Muscle layer of duodenum (tissue), 2 donors: ENCODE measurements at regions not wholly inside any gene's neighbourhood (a gene's known extent, or its start where the extent isn't known, plus 50 kb on each side); places are given as distances from the start of the nearest gene placed in this dataset.

ENCODE experiments used
- H3K27ac ChIP-seq: one replicate; pipeline ENCODE4 v1.7.0; 2013; ENCODE audit warnings: mild to moderate bottlenecking, low read length
- H3K27me3 ChIP-seq: one replicate; pipeline ENCODE4 v1.7.0; 2013; ENCODE audit warnings: low read depth, mild to moderate bottlenecking, control low read depth, low read length
- H3K36me3 ChIP-seq, 2 donors: one replicate each; pipeline ENCODE4 v1.7.0; 2013; ENCODE audit warnings: low read length in 2 of 2, control low read depth in 1 of 2, mild to moderate bottlenecking in 1 of 2; ENCODE audit not compliant: insufficient read depth in 2 of 2, control insufficient read depth in 1 of 2
- H3K4me1 ChIP-seq, 2 donors: one replicate each; pipeline ENCODE4 v1.7.0; 2013; ENCODE audit warnings: low read length in 2 of 2, mild to moderate bottlenecking in 2 of 2, control low read depth in 1 of 2, moderate library complexity in 1 of 2; ENCODE audit not compliant: insufficient read depth in 2 of 2, control insufficient read depth in 1 of 2
- H3K4me3 ChIP-seq, 2 donors: one replicate each; pipeline ENCODE4 v1.7.0; 2013; ENCODE audit warnings: low read length in 2 of 2, low read depth in 1 of 2, mild to moderate bottlenecking in 1 of 2
- H3K9me3 ChIP-seq, 2 donors: one replicate each; pipeline ENCODE4 v1.7.0; 2013; ENCODE audit warnings: low read length in 2 of 2, control low read depth in 1 of 2, mild to moderate bottlenecking in 1 of 2; ENCODE audit not compliant: control insufficient read depth in 1 of 2
- donor health status: healthy.

GRCh38 chr13:59533561-59534555 is 629.9 kb downstream of the DIAPH3 start:
- Histone ChIP-seq H3K36me3 (no peaks in the 10 kb centered on the region), H3K9me3 (no peaks in the 10 kb centered on the region), H3K4me3 (no peak overlapping the region), H3K27me3 (no peaks in the 10 kb centered on the region), H3K4me1 (peaks cover 0 to 32% of the 10 kb centered on the region in 2 donors), H3K27ac (no peak overlapping the region)

DNA sequence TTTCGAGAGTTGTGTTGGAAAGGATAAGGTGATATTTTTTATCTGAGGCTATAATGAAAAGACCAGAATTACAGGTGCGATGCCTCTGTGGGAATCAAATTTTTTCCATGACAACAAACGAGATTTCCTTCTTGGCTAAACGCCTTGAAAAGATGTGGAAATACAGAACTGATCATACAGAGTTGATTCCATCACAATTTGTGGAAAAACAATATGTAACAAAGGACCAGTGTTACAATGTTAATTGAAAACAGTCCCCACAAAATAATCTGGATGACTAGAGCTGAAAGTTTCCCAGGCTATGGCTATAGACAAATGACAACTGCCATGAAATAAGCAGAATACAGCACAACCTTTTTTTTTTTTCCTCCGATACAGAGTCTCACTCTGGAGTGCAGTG is 628.9 kb downstream of the DIAPH3 start:
- H3K4me1 ChIP-seq, result peaks cover 0 to 32% of the 10 kb centered on the region in 2 donors
- no peaks in the 10 kb centered on the region for H3K27me3 ChIP-seq
- H3K27ac ChIP-seq, result no peak overlapping the region
- H3K4me3 ChIP-seq, result no peak overlapping the region
- no peaks in the 10 kb centered on the region for H3K9me3 ChIP-seq
- H3K36me3 ChIP-seq, result no peaks in the 10 kb centered on the region

DNA sequence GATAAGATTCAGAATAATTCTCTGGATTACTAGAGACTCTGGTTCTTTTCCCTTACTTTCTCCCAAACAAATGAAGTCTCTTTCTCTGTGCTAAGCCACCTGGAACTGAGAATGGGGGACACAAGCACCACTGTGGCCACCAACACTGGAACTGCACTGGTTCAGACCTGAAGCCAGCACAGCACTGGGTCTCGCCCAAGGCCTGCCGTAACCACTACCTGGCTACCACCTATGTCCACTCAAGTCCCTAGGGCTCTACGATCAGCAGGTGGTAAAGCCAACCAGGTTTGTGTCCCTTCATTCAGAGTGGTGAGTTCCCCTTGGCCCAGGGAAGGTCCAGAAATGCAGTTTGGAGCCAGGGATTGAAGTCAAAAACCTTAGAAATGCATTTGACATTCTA is 626.2 kb downstream of the DIAPH3 start:
- no peak overlapping the region for H3K4me3 ChIP-seq
- no peak overlapping the region for H3K27ac ChIP-seq
- H3K9me3 ChIP-seq, result no peaks in the 10 kb centered on the region
- H3K27me3 ChIP-seq, result no peaks in the 10 kb centered on the region
- H3K36me3 ChIP-seq, result no peaks in the 10 kb centered on the region
- peaks cover 0 to 11% of the 10 kb centered on the region in 2 donors for H3K4me1 ChIP-seq

GRCh38 chr13:59538512-59538911 is 625.2 kb downstream of the DIAPH3 start:
- H3K36me3 ChIP-seq, result no peaks in the 10 kb centered on the region
- no peaks in the 10 kb centered on the region for H3K9me3 ChIP-seq
- no peak overlapping the region for H3K4me3 ChIP-seq
- no peak overlapping the region for H3K27ac ChIP-seq
- H3K27me3 ChIP-seq, result no peaks in the 10 kb centered on the region
- peaks cover 0 to 11% of the 10 kb centered on the region in 2 donors for H3K4me1 ChIP-seq

DNA sequence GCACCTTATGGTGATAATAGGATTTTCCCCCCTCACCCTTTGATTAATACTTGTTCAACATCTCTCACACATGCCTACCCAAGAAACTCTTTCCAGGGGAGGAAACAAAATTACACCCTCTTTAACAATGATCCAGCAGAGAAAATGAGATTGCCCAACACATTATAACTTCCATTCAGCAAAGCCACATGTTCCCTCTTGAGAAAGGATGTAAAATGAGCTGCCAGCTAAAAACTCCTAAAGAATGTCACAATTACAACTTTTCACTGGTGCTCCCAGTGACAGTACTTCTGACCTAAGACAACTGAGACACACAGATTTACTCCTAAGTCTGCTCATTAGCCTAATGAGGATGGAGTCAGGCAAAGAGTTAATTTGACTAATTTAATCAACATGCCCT is 621.4 kb downstream of the DIAPH3 start:
- Histone ChIP-seq H3K4me1 (no peaks in the 10 kb centered on the region), H3K9me3 (no peaks in the 10 kb centered on the region), H3K36me3 (no peaks in the 10 kb centered on the region), H3K4me3 (no peak overlapping the region), H3K27ac (no peak overlapping the region), H3K27me3 (no peaks in the 10 kb centered on the region)

DNA sequence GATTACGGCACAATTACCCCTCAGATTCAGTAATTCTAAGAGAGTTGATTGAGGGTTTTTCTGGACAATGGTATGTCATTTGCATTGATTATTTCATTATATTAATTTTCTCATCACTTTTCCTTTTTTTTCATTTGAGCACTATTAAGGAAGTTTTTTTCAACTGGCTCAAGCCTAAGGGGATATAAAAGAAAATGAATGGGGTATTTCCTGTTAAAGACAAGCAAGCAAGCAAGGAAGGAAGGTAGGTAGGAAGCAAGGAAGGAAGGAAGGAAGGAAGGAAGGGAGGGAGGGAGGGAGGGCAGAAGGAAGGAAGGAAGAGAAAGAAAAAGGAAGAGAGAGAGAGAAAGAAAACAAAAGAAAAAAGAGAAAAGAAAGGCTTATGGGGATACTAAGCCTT is 620.3 kb downstream of the DIAPH3 start:
- Histone ChIP-seq H3K9me3 (no peaks in the 10 kb centered on the region), H3K4me3 (no peak overlapping the region), H3K27me3 (no peaks in the 10 kb centered on the region), H3K36me3 (no peaks in the 10 kb centered on the region), H3K4me1 (no peaks in the 10 kb centered on the region), H3K27ac (no peak overlapping the region)

DNA sequence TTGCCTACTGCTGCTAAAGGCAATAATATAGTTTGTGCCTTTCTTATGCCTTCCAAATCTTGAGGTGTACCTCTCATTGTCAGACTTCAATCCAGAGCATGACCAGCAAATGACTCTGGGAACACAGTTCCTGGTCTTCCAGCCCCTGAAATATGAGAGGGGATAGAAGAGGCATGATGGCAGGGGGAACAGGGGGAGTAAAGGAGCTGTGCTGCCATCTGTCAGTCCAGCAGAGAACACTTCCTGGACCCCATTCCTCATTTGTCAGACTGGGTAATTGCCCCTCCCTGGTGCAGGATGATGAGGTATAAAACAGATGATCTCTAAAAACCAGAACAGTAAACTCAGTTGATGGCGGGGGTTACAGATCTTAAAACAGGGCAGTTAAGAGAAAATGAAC is 618.7 kb downstream of the DIAPH3 start:
- H3K9me3 ChIP-seq, result peaks cover 0 to under 1% of the 10 kb centered on the region in 2 donors
- no peak overlapping the region for H3K4me3 ChIP-seq
- no peaks in the 10 kb centered on the region for H3K27me3 ChIP-seq
- no peaks in the 10 kb centered on the region for H3K4me1 ChIP-seq
- no peak overlapping the region for H3K27ac ChIP-seq
- H3K36me3 ChIP-seq, result no peaks in the 10 kb centered on the region

DNA sequence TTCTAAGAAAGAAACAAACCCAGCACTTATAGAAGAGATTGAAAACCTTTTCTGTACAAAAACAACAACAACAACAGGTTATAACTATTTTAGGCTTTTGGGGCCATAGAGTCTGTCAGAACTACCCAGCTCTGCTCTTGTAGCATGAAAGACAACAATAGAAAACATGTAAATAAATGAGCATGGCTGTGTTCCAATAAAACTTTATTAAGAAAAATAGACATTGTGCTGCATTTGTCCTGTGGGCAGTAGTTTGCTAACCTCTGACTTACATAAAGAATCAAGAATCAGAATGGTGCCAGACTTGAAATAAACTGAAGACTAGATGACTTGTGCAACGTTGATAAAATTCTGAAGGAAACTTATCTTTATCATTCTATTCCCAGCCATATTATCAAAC is 617.5 kb downstream of the DIAPH3 start:
- no peak overlapping the region for H3K4me3 ChIP-seq
- H3K4me1 ChIP-seq, result no peaks in the 10 kb centered on the region
- H3K27ac ChIP-seq, result no peak overlapping the region
- H3K27me3 ChIP-seq, result no peaks in the 10 kb centered on the region
- H3K36me3 ChIP-seq, result no peaks in the 10 kb centered on the region
- peaks cover 7 to 8% of the 10 kb centered on the region in 2 donors for H3K9me3 ChIP-seq

DNA sequence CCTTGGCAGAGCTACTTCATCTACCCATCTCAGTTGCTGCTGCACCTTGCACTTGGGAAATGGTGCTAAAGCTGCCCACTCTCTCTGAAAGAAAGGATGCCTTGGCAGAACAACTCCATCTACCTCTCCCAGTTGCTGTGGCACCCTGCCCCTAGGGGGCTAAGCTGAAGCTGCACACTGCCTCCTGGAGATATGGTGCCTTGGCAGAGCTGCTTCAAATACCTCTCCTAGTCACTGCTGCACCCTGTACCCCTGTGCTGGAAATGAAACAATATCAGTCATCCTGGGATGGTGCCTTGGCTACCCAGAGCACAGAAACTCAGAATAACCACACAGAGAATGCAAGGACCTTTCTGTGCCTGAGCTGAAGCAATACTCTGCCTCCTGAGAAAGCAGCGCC is 615.8 kb downstream of the DIAPH3 start:
- Histone ChIP-seq H3K4me3 (no peak overlapping the region), H3K4me1 (no peaks in the 10 kb centered on the region), H3K9me3 (peaks cover 7 to 12% of the 10 kb centered on the region in 2 donors), H3K27ac (no peak overlapping the region), H3K27me3 (no peaks in the 10 kb centered on the region), H3K36me3 (no peaks in the 10 kb centered on the region)

DNA sequence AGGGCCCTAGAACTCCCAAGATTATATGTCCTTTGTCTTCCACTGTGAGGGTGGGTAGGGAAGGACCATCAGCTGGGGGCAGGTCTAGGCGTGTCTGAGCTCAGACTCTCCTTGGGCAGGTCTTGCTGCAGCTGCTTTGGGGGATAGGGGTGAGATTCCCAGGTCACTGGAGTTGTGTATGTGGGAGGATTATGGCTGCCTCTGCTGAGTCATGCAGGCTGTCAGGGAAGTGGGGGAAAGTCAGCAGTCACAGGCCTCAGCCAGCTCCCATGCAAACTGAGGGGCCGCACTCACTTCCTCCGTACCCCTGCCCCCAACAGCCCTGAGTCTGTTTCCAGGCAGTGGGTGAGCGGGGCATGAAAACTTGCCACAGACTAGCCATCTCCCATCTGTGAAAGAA is 600.8 kb downstream of the DIAPH3 start:
- no peak overlapping the region for H3K4me3 ChIP-seq
- no peaks in the 10 kb centered on the region for H3K27me3 ChIP-seq
- H3K36me3 ChIP-seq, result no peaks in the 10 kb centered on the region
- peaks cover 0 to 14% of the 10 kb centered on the region in 2 donors for H3K9me3 ChIP-seq
- no peaks in the 10 kb centered on the region for H3K4me1 ChIP-seq
- no peak overlapping the region for H3K27ac ChIP-seq

DNA sequence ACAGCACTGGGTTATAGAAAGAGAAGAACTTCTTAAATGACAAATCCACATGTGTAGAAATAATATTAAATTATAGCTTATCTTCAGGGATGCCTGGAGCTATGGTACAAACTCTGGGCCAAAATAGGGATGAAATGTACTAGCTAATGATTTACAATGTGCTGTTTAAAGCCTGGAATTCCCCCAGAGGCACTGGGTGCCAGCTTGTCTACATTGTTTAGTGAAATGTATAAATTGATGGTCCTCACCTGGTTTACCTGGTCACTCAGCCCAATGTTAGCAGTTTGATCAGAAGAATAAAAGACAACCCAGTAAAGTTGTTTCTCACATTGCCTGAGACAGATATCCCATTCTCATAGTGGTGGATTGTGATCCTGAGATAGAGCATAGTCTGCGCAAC is 597.2 kb downstream of the DIAPH3 start:
- H3K4me3 ChIP-seq, result no peak overlapping the region
- no peak overlapping the region for H3K27ac ChIP-seq
- H3K9me3 ChIP-seq, result peaks cover 0 to 4% of the 10 kb centered on the region in 2 donors
- H3K36me3 ChIP-seq, result no peaks in the 10 kb centered on the region
- H3K27me3 ChIP-seq, result no peaks in the 10 kb centered on the region
- H3K4me1 ChIP-seq, result peaks cover 0 to 4% of the 10 kb centered on the region in 2 donors
